ENCODE measurements at regions not wholly inside any gene's neighbourhood (a gene's known extent, or its start where the extent isn't known, plus 50 kb on each side); places are given as distances from the start of the nearest gene placed in this dataset.

GRCh38 chr14:46323404-46323762, 328.2 kb downstream of the RPL10L start:
- in situ Hi-C loops (cut with HindIII; ENCODE audit: low sequenced_read_pairs) = no loop called here
- no peak for DNase-seq (ENCODE audit: low spot score)

- DNase-seq (ENCODE audit: low spot score) = no peak
- in situ Hi-C loops (cut with HindIII; ENCODE audit: low sequenced_read_pairs) = no loop called here
These were observed 328.7 kb downstream of the RPL10L start for GRCh38 chr14:46322730-46323403.

GRCh38 chr14:46322076-46322475, 329.5 kb downstream of the RPL10L start:
- in situ Hi-C loops (cut with HindIII; ENCODE audit: low sequenced_read_pairs) = no loop called here

GRCh38 chr14:46306267-46306666, 345.3 kb downstream of the RPL10L start:
- DNase-seq (ENCODE audit: low spot score) = no peak
- in situ Hi-C loops (cut with HindIII; ENCODE audit: low sequenced_read_pairs) = no loop called here

More at GRCh38 chr14:46322076-46322475, 329.5 kb downstream of the RPL10L start:
- no peak for DNase-seq (ENCODE audit: low spot score)

GRCh38 chr14:46300765-46301164, 350.8 kb downstream of the RPL10L start:
- in situ Hi-C loops (cut with HindIII; ENCODE audit: low sequenced_read_pairs) = no loop called here

GRCh38 chr14:46290706-46291105, 360.9 kb downstream of the RPL10L start:
- in situ Hi-C loops (cut with HindIII; ENCODE audit: low sequenced_read_pairs) = no loop called here
- DNase-seq (ENCODE audit: low spot score) = no peak

More at GRCh38 chr14:46300765-46301164, 350.8 kb downstream of the RPL10L start:
- no peak for DNase-seq (ENCODE audit: low spot score)

- in situ Hi-C loops (cut with HindIII; ENCODE audit: low sequenced_read_pairs) = no loop called here
- no peak for DNase-seq (ENCODE audit: low spot score)
These were observed 371.8 kb downstream of the RPL10L start for GRCh38 chr14:46279776-46280175.

- in situ Hi-C loops (cut with HindIII; ENCODE audit: low sequenced_read_pairs) = no loop called here
- DNase-seq (ENCODE audit: low spot score) = no peak
These were observed 372.3 kb downstream of the RPL10L start for GRCh38 chr14:46279327-46279726.

GRCh38 chr14:46259536-46259935, 392.0 kb downstream of the RPL10L start:
- in situ Hi-C loops (cut with HindIII; ENCODE audit: low sequenced_read_pairs) = no loop called here
- no peak for DNase-seq (ENCODE audit: low spot score)

- in situ Hi-C loops (cut with HindIII; ENCODE audit: low sequenced_read_pairs) = no loop called here
These were observed 395.2 kb downstream of the RPL10L start for GRCh38 chr14:46256381-46256780.

GRCh38 chr14:46250113-46250703, 401.4 kb downstream of the RPL10L start:
- in situ Hi-C loops (cut with HindIII; ENCODE audit: low sequenced_read_pairs) = no loop called here

More at GRCh38 chr14:46256381-46256780, 395.2 kb downstream of the RPL10L start:
- DNase-seq (ENCODE audit: low spot score) = no peak

GRCh38 chr14:46248001-46248630, 403.5 kb downstream of the RPL10L start:
- DNase-seq (ENCODE audit: low spot score) = no peak
- in situ Hi-C loops (cut with HindIII; ENCODE audit: low sequenced_read_pairs) = no loop called here

More at GRCh38 chr14:46250113-46250703, 401.4 kb downstream of the RPL10L start:
- no peak for DNase-seq (ENCODE audit: low spot score)

- in situ Hi-C loops (cut with HindIII; ENCODE audit: low sequenced_read_pairs) = no loop called here
- DNase-seq (ENCODE audit: low spot score) = peak; percentile 89
These were observed 406.3 kb downstream of the RPL10L start for GRCh38 chr14:46245276-46245675.

GRCh38 chr14:46233786-46234185, 417.8 kb downstream of the RPL10L start:
- no peak for DNase-seq (ENCODE audit: low spot score)
- in situ Hi-C loops (cut with HindIII; ENCODE audit: low sequenced_read_pairs) = no loop called here

- peak; percentile 45 for DNase-seq (ENCODE audit: low spot score)
- in situ Hi-C loops (cut with HindIII; ENCODE audit: low sequenced_read_pairs) = no loop called here
These were observed 421.0 kb downstream of the RPL10L start for GRCh38 chr14:46230540-46230939.

GRCh38 chr14:46215801-46216200, 435.8 kb downstream of the RPL10L start:
- in situ Hi-C loops (cut with HindIII; ENCODE audit: low sequenced_read_pairs) = no loop called here
- no peak for DNase-seq (ENCODE audit: low spot score)

GRCh38 chr14:46198676-46199075, 452.9 kb downstream of the RPL10L start:
- in situ Hi-C loops (cut with HindIII; ENCODE audit: low sequenced_read_pairs) = no loop called here

GRCh38 chr14:46197856-46198255, 453.7 kb downstream of the RPL10L start:
- no peak for DNase-seq (ENCODE audit: low spot score)
- in situ Hi-C loops (cut with HindIII; ENCODE audit: low sequenced_read_pairs) = no loop called here

More at GRCh38 chr14:46198676-46199075, 452.9 kb downstream of the RPL10L start:
- no peak for DNase-seq (ENCODE audit: low spot score)

All from G401 (cell line).